Mesenchymal stem cell (in vitro differentiated cells and primary cell): ENCODE measurements at regions not wholly inside any gene's neighbourhood (a gene's known extent, or its start where the extent isn't known, plus 50 kb on each side); places are given as distances from the start of the nearest gene placed in this dataset.

Experiments
- DNase-seq: peaks from one replicate; pipeline ENCODE4 v3.0.0-alpha.2; 2013
- H2AFZ ChIP-seq: one replicate; pipeline ENCODE4 v1.6.1; 2013; ENCODE audit warnings: low read depth, mild to moderate bottlenecking, control low read depth, inconsistent platforms, low read length, moderate library complexity
- H2AK5ac ChIP-seq: 2 replicates; pipeline ENCODE4 v1.6.1; 2013; ENCODE audit warnings: low read length, moderate library complexity, mild to moderate bottlenecking, inconsistent platforms; ENCODE audit not compliant: severe bottlenecking
- H2BK120ac ChIP-seq: one replicate; pipeline ENCODE4 v1.6.1; 2013; ENCODE audit warnings: low read depth, mild to moderate bottlenecking, inconsistent platforms, low read length, moderate library complexity
- H2BK12ac ChIP-seq, 2 experiments: one replicate each; pipeline ENCODE4 v1.6.1; 2013; ENCODE audit warnings: inconsistent platforms in 2 of 2, low read length in 2 of 2, mild to moderate bottlenecking in 2 of 2, moderate library complexity in 2 of 2, control low read depth in 1 of 2
- H2BK15ac ChIP-seq: one replicate; pipeline ENCODE4 v1.6.1; 2013; ENCODE audit warnings: mild to moderate bottlenecking, low read depth, inconsistent platforms; ENCODE audit not compliant: poor library complexity, severe bottlenecking
- H2BK5ac ChIP-seq: 2 replicates; pipeline ENCODE4 v1.6.1; 2013; ENCODE audit warnings: low read depth, mild to moderate bottlenecking, low read length, control low read depth, inconsistent platforms; ENCODE audit not compliant: poor library complexity, severe bottlenecking
- H3K14ac ChIP-seq, 2 experiments: one replicate each; pipeline ENCODE4 v1.6.1; 2013; ENCODE audit warnings: inconsistent platforms in 2 of 2, low read length in 2 of 2, control low read depth in 1 of 2, mild to moderate bottlenecking in 1 of 2, moderate library complexity in 1 of 2
- H3K18ac ChIP-seq, 2 experiments: one replicate each; pipeline ENCODE4 v1.6.1; 2013; ENCODE audit warnings: inconsistent platforms in 2 of 2, low read length in 2 of 2, control low read depth in 1 of 2, low read depth in 1 of 2, mild to moderate bottlenecking in 1 of 2
- H3K23ac ChIP-seq, 2 experiments: one replicate each; pipeline ENCODE4 v1.6.1; 2013; ENCODE audit warnings: inconsistent platforms in 2 of 2, low read length in 2 of 2, mild to moderate bottlenecking in 2 of 2, moderate library complexity in 2 of 2, control low read depth in 1 of 2
- H3K27ac ChIP-seq: 2 replicates; pipeline ENCODE4 v1.5.1; 2013; ENCODE audit warnings: mild to moderate bottlenecking, moderate library complexity, low read length, control low read depth, inconsistent platforms; ENCODE audit not compliant: poor library complexity, severe bottlenecking
- H3K27me3 ChIP-seq, 2 experiments: 2 replicates each; pipeline versions ENCODE4 v1.6.1 to v1.7.0; 2013; ENCODE audit warnings: low read length in 2 of 2, mild to moderate bottlenecking in 2 of 2, moderate library complexity in 2 of 2, control low read depth in 1 of 2, inconsistent platforms in 1 of 2; ENCODE audit not compliant: control insufficient read depth in 1 of 2, insufficient read depth in 1 of 2
- H3K36me3 ChIP-seq, 2 experiments: 2 replicates each; pipeline versions ENCODE4 v1.6.1 to v1.7.0; 2013; ENCODE audit warnings: low read length in 2 of 2, control low read depth in 1 of 2, inconsistent platforms in 1 of 2, low read depth in 1 of 2, mild to moderate bottlenecking in 1 of 2; ENCODE audit not compliant: insufficient read depth in 2 of 2, control insufficient read depth in 1 of 2
- H3K4ac ChIP-seq, 2 experiments: one replicate each; pipeline ENCODE4 v1.6.1; 2013; ENCODE audit warnings: inconsistent platforms in 2 of 2, low read length in 2 of 2, mild to moderate bottlenecking in 2 of 2, moderate library complexity in 2 of 2, control low read depth in 1 of 2, low read depth in 1 of 2
- H3K4me1 ChIP-seq: 2 replicates; pipeline ENCODE4 v1.6.1; 2013; ENCODE audit warnings: low read depth, low read length, control low read depth; ENCODE audit not compliant: control insufficient read depth, insufficient read depth
- H3K4me2 ChIP-seq: 2 replicates; pipeline ENCODE4 v1.6.1; 2013; ENCODE audit warnings: low read length, mild to moderate bottlenecking, inconsistent platforms; ENCODE audit not compliant: poor library complexity, severe bottlenecking
- H3K4me3 ChIP-seq, 2 experiments: 2 replicates each; pipeline versions ENCODE4 v1.5.1 to v1.7.0; 2013; ENCODE audit warnings: low read length in 2 of 2, mild to moderate bottlenecking in 2 of 2, control low read depth in 1 of 2, low read depth in 1 of 2; ENCODE audit not compliant: insufficient read depth in 1 of 2
- H3K79me1 ChIP-seq: replicated peaks from 2 replicates; pipeline ENCODE4 v1.6.1; 2013; ENCODE audit warnings: mild to moderate bottlenecking, control low read depth, low read length, inconsistent platforms; ENCODE audit not compliant: poor library complexity, severe bottlenecking
- H3K9ac ChIP-seq: 2 replicates; pipeline ENCODE4 v1.7.0; 2013; ENCODE audit warnings: mild to moderate bottlenecking, low read length, moderate library complexity
- H3K9me3 ChIP-seq: 2 replicates; pipeline ENCODE4 v1.7.0; 2013; ENCODE audit warnings: mild to moderate bottlenecking, low read length; ENCODE audit not compliant: control insufficient read depth
- H4K8ac ChIP-seq: one replicate; pipeline ENCODE4 v1.6.1; 2013; ENCODE audit warnings: inconsistent platforms, mild to moderate bottlenecking, low read length, moderate library complexity
- H4K91ac ChIP-seq: one replicate; pipeline ENCODE4 v1.6.1; 2013; ENCODE audit warnings: mild to moderate bottlenecking, low read length, inconsistent platforms
- WGBS: methylation state at CpG from one replicate; pipeline ENCODE4 v1.1.7; 2013; ENCODE audit warnings: mixed read lengths; 5-methylcytosine and 5-hydroxymethylcytosine counted together

GRCh38 chr17:71192848-71193247 is 928.0 kb upstream of the SOX9 start:
- Histone ChIP-seq H3K36me3 (no peaks in the 10 kb centered on the region), H2BK12ac (no peak overlapping the region), H2BK120ac (no peak overlapping the region), H2AK5ac (no peak overlapping the region), H2AFZ (no peak overlapping the region), H3K9ac (no peak overlapping the region), H2BK15ac (no peak overlapping the region), H4K91ac (no peak overlapping the region), H3K4me1 (peaks cover 5% of the 10 kb centered on the region), H3K18ac (no peak overlapping the region), H3K4me3 (no peak overlapping the region), H3K27me3 (no peaks in the 10 kb centered on the region), H3K79me1 (no peaks in the 10 kb centered on the region), H3K4me2 (no peak overlapping the region), H3K23ac (no peak overlapping the region), H2BK5ac (no peak overlapping the region), H3K9me3 (no peaks in the 10 kb centered on the region), H3K27ac (no peak overlapping the region), H3K14ac (no peak overlapping the region), H4K8ac (no peak overlapping the region), H3K4ac (no peak overlapping the region)
- peak; percentile 35 for DNase-seq
- 65% methylated on average over 1 of the region's 2 CpGs for WGBS

- Histone ChIP-seq H3K9ac (no peak overlapping the region), H4K91ac (no peak overlapping the region), H3K4ac (no peak overlapping the region), H3K23ac (no peak overlapping the region), H2AK5ac (no peak overlapping the region), H2BK15ac (no peak overlapping the region), H3K14ac (no peak overlapping the region), H2BK5ac (no peak overlapping the region), H3K4me1 (no peaks in the 10 kb centered on the region), H2BK120ac (no peak overlapping the region), H3K36me3 (no peaks in the 10 kb centered on the region), H2AFZ (no peak overlapping the region), H3K27me3 (no peaks in the 10 kb centered on the region), H3K27ac (no peak overlapping the region), H3K4me3 (no peak overlapping the region), H3K79me1 (no peaks in the 10 kb centered on the region), H4K8ac (no peak overlapping the region), H2BK12ac (no peak overlapping the region), H3K9me3 (no peaks in the 10 kb centered on the region), H3K18ac (no peak overlapping the region), H3K4me2 (no peak overlapping the region)
- 69% methylated on average over 1 of the region's 1 CpG for WGBS
- no peak for DNase-seq
Observed at GRCh38 chr17:71200597-71200996, 920.2 kb upstream of the SOX9 start.

GRCh38 chr17:71201639-71202038 is 919.2 kb upstream of the SOX9 start:
- H2BK5ac ChIP-seq, result no peak overlapping the region
- no peak overlapping the region for H3K14ac ChIP-seq
- H3K4me2 ChIP-seq, result no peak overlapping the region
- no peaks in the 10 kb centered on the region for H3K4me1 ChIP-seq
- no peak overlapping the region for H3K4ac ChIP-seq
- no peak overlapping the region for H3K4me3 ChIP-seq
- H2BK12ac ChIP-seq, result no peak overlapping the region
- H3K18ac ChIP-seq, result no peak overlapping the region
- no peak overlapping the region for H3K27ac ChIP-seq
- H4K91ac ChIP-seq, result no peak overlapping the region
- H2AK5ac ChIP-seq, result no peak overlapping the region
- H2AFZ ChIP-seq, result no peak overlapping the region
- H3K79me1 ChIP-seq, result no peaks in the 10 kb centered on the region
- no peaks in the 10 kb centered on the region for H3K9me3 ChIP-seq
- DNase-seq, result no peak
- no CpG with 5 or more reads among the region's 2 CpGs for WGBS
- no peaks in the 10 kb centered on the region for H3K36me3 ChIP-seq
- no peak overlapping the region for H3K23ac ChIP-seq
- no peaks in the 10 kb centered on the region for H3K27me3 ChIP-seq
- H3K9ac ChIP-seq, result no peak overlapping the region
- H2BK120ac ChIP-seq, result no peak overlapping the region
- H2BK15ac ChIP-seq, result no peak overlapping the region
- no peak overlapping the region for H4K8ac ChIP-seq

GRCh38 chr17:71202449-71202848 is 918.4 kb upstream of the SOX9 start:
- no peak overlapping the region for H3K4me2 ChIP-seq

More at GRCh38 chr17:71202449-71202848, 918.4 kb upstream of the SOX9 start:
- H3K9ac ChIP-seq, result no peak overlapping the region
- no peaks in the 10 kb centered on the region for H3K4me1 ChIP-seq
- no peak overlapping the region for H2BK12ac ChIP-seq
- no peak overlapping the region for H3K27ac ChIP-seq
- H2BK5ac ChIP-seq, result no peak overlapping the region
- H3K18ac ChIP-seq, result no peak overlapping the region
- H3K9me3 ChIP-seq, result no peaks in the 10 kb centered on the region
- WGBS, result no CpG with 5 or more reads among the region's 2 CpGs
- no peak overlapping the region for H3K14ac ChIP-seq
- H3K27me3 ChIP-seq, result no peaks in the 10 kb centered on the region
- H2BK120ac ChIP-seq, result no peak overlapping the region
- no peak overlapping the region for H3K23ac ChIP-seq
- no peaks in the 10 kb centered on the region for H3K79me1 ChIP-seq
- DNase-seq, result no peak
- H4K91ac ChIP-seq, result no peak overlapping the region
- no peak overlapping the region for H4K8ac ChIP-seq
- H3K36me3 ChIP-seq, result no peaks in the 10 kb centered on the region
- no peak overlapping the region for H3K4me3 ChIP-seq
- H2AK5ac ChIP-seq, result no peak overlapping the region
- H2BK15ac ChIP-seq, result no peak overlapping the region
- no peak overlapping the region for H2AFZ ChIP-seq
- no peak overlapping the region for H3K4ac ChIP-seq
